CD4-positive, alpha-beta memory T cell (primary cell): ENCODE measurements at regions not wholly inside any gene's neighbourhood (a gene's known extent, or its start where the extent isn't known, plus 50 kb on each side); places are given as distances from the start of the nearest gene placed in this dataset.

Experiments
- CTCF ChIA-PET: fragments of 350-600 bp; sonication (Branson Sonifier 250); formaldehyde crosslinking; loops from one replicate; lab custom pipeline; 2021; ENCODE audit warnings: inconsistent platforms; ENCODE audit not compliant: partially characterized antibody; lab: Charles Lee
- POLR2A ChIA-PET: fragments of 350-600 bp; sonication (Branson Sonifier 250); formaldehyde crosslinking; loops from one replicate; lab custom pipeline; 2021; ENCODE audit not compliant: partially characterized antibody; lab: Charles Lee
- DNase-seq, 5 donors: peaks; one replicate each; pipeline versions ENCODE4 v3.0.0 to v3.0.0-alpha.2; 2020 to 2022; ENCODE audit warnings: mixed read lengths in 1 of 5
- H3K27ac ChIP-seq: one replicate; pipeline ENCODE4 v1.7.0; 2013; ENCODE audit warnings: low read depth, low read length
- H3K27me3 ChIP-seq: 2 replicates; pipeline ENCODE4 v1.7.0; 2013; ENCODE audit warnings: mild to moderate bottlenecking, low read length, moderate library complexity; ENCODE audit not compliant: insufficient read depth
- H3K36me3 ChIP-seq: 2 replicates; pipeline ENCODE4 v1.7.0; 2013; ENCODE audit warnings: mild to moderate bottlenecking, low read length, moderate library complexity; ENCODE audit not compliant: insufficient read depth
- H3K4me1 ChIP-seq: 2 replicates; pipeline ENCODE4 v1.7.0; 2013; ENCODE audit warnings: mild to moderate bottlenecking, low read length, moderate library complexity; ENCODE audit not compliant: insufficient read depth
- H3K4me3 ChIP-seq, 2 donors: one replicate each; pipeline ENCODE4 v1.7.0; 2013; ENCODE audit warnings: low read length in 2 of 2, mild to moderate bottlenecking in 1 of 2
- H3K9me3 ChIP-seq, 2 donors: one replicate each; pipeline ENCODE4 v1.7.0; 2013; ENCODE audit warnings: low read length in 2 of 2, control low read depth in 1 of 2; ENCODE audit not compliant: control insufficient read depth in 1 of 2
- H3K27ac Mint-ChIP-seq, 7 donors: one replicate each; pipeline ENCODE4 v1.8.0; 2020 to 2021; ENCODE audit warnings: mixed read lengths in 7 of 7, mild to moderate bottlenecking in 6 of 7, inconsistent platforms in 3 of 7, moderate library complexity in 3 of 7
- H3K27me3 Mint-ChIP-seq, 2 donors: one replicate each; pipeline ENCODE4 v1.8.0; 2020 to 2021; ENCODE audit warnings: mixed read lengths in 2 of 2
- H3K36me3 Mint-ChIP-seq, 2 donors: one replicate each; pipeline ENCODE4 v1.8.0; 2020 to 2021; ENCODE audit warnings: mixed read lengths in 2 of 2, inconsistent platforms in 1 of 2, mild to moderate bottlenecking in 1 of 2
- H3K4me1 Mint-ChIP-seq, 4 donors: one replicate each; pipeline ENCODE4 v1.8.0; 2020 to 2021; ENCODE audit warnings: mixed read lengths in 4 of 4, mild to moderate bottlenecking in 1 of 4
- H3K4me3 Mint-ChIP-seq, 8 donors: one replicate each; pipeline ENCODE4 v1.8.0; 2020 to 2021; ENCODE audit warnings: mixed read lengths in 8 of 8, mild to moderate bottlenecking in 7 of 8, moderate library complexity in 6 of 8, inconsistent platforms in 3 of 8
- H3K9me3 Mint-ChIP-seq, 8 donors: one replicate each; pipeline ENCODE4 v1.8.0; 2020 to 2021; ENCODE audit warnings: mixed read lengths in 8 of 8, mild to moderate bottlenecking in 5 of 8, inconsistent platforms in 3 of 8, moderate library complexity in 1 of 8
- intact Hi-C: fragments of 100-400 bp; cut with micrococcal nuclease; formaldehyde crosslinking; loops from one replicate; pipeline ENCODE4 v1.15.1; 2023

DNA sequence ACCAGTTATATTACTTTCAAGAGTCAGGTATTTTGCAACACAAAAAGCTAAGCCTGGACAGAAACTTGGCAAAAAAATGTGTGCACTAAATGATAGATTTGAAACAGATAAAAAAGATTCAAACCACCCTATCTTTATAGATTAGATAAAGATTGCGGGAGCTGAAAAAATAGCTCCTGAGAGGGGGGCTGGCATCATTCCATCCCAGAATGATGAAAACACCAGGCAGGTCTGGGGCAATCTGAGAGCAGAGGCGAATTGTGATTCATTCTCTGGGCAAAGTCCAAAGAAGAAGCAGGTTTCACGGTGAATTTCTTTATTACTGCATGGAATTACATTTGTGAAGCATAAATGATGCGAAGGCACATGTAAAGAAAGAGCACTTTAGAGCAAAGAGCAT, 168.5 kb upstream of the DMD start:
- H3K9me3 ChIP-seq: no peaks in the 10 kb centered on the region
- H3K27me3 Mint-ChIP-seq: no peaks in the 10 kb centered on the region
- H3K4me3 Mint-ChIP-seq: no peak overlapping the region
- no peaks in the 10 kb centered on the region for H3K4me1 ChIP-seq
- intact Hi-C loops: no loop called here
- POLR2A ChIA-PET: no interaction called here
- H3K9me3 Mint-ChIP-seq: peaks cover 0 to 4% (median under 1%) of the 10 kb centered on the region in 8 donors
- H3K27ac ChIP-seq: no peak overlapping the region
- no peak for DNase-seq
- H3K36me3 Mint-ChIP-seq: no peaks in the 10 kb centered on the region
- no peaks in the 10 kb centered on the region for H3K4me1 Mint-ChIP-seq
- no peak overlapping the region for H3K27ac Mint-ChIP-seq
- H3K27me3 ChIP-seq: no peaks in the 10 kb centered on the region
- no peak overlapping the region for H3K4me3 ChIP-seq
- no peaks in the 10 kb centered on the region for H3K36me3 ChIP-seq
- CTCF ChIA-PET: no interaction called here

DNA sequence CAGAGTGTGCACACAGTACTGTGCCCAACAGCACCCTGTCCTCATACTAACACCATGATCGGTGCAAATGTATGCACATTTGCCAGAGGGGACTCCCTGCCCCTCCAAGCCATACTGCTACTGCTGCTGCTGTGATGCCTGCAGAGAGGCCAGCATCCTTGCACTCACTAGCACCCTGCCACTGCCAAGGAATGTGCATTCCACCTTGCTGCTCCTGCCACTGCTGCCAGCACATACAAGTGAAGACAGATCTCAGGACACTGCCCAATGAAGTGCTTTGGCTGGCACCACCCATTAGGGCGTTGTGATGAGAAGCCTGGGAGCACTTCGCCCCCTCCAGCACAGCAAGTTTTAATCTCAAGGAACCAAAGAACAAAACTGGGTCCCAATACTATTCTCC, 146.3 kb upstream of the DMD start:
- no peak overlapping the region for H3K4me3 ChIP-seq

DNA sequence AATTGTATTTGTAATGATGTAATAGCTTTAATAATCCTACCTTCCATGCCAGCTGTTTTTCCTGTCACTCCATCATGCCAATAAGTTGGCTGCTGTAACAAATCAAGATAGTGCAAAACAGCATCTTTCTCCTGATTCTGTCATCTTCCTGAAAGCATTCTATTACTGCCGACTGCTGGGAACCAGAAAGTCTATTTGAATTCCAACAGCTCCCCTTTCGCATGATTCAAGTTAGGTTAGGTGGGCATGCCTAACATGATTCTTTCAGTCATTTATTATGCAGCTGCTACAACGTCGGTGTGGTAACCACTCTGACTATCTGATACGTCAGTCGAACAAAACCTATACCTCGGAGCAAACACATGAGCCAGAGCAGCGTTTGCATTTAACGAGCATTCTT, 127.9 kb upstream of the DMD start:
- H3K4me3 ChIP-seq: no peak overlapping the region
- no peaks in the 10 kb centered on the region for H3K9me3 ChIP-seq
- Mint-ChIP-seq H3K4me3 (no peak overlapping the region), H3K4me1 (no peaks in the 10 kb centered on the region), H3K36me3 (no peaks in the 10 kb centered on the region), H3K27ac (no peak overlapping the region), H3K27me3 (no peaks in the 10 kb centered on the region), H3K9me3 (peaks cover 0 to 6% (median 0%) of the 10 kb centered on the region in 8 donors)
- H3K27me3 ChIP-seq: no peaks in the 10 kb centered on the region
- intact Hi-C loops: no loop called here
- DNase-seq: no peak
- no peaks in the 10 kb centered on the region for H3K4me1 ChIP-seq
- POLR2A ChIA-PET: no interaction called here
- no peaks in the 10 kb centered on the region for H3K36me3 ChIP-seq
- CTCF ChIA-PET: no interaction called here
- no peak overlapping the region for H3K27ac ChIP-seq

More for the DNA sequence above, 146.3 kb upstream of the DMD start:
- no peak overlapping the region for H3K27ac ChIP-seq
- H3K4me1 ChIP-seq: no peaks in the 10 kb centered on the region
- ChIA-PET POLR2A (no interaction called here), CTCF (no interaction called here)
- Mint-ChIP-seq H3K9me3 (peaks cover 0 to 14% (median 2%) of the 10 kb centered on the region in 8 donors), H3K27ac (no peak overlapping the region), H3K4me3 (no peak overlapping the region), H3K4me1 (no peaks in the 10 kb centered on the region), H3K36me3 (no peaks in the 10 kb centered on the region), H3K27me3 (no peaks in the 10 kb centered on the region)
- H3K27me3 ChIP-seq: no peaks in the 10 kb centered on the region
- intact Hi-C loops: no loop called here
- no peaks in the 10 kb centered on the region for H3K9me3 ChIP-seq
- no peak for DNase-seq
- H3K36me3 ChIP-seq: no peaks in the 10 kb centered on the region

GRCh38 chrX:33336783-33337182, 125.4 kb upstream of the DMD start:
- Mint-ChIP-seq H3K4me1 (no peaks in the 10 kb centered on the region), H3K27ac (no peak overlapping the region), H3K36me3 (no peaks in the 10 kb centered on the region), H3K9me3 (peaks cover 0 to 3% (median 0%) of the 10 kb centered on the region in 8 donors), H3K4me3 (no peak overlapping the region), H3K27me3 (no peaks in the 10 kb centered on the region)
- no peaks in the 10 kb centered on the region for H3K27me3 ChIP-seq
- POLR2A ChIA-PET: no interaction called here
- no peak overlapping the region for H3K27ac ChIP-seq
- no peak for DNase-seq
- no peaks in the 10 kb centered on the region for H3K36me3 ChIP-seq
- no peak overlapping the region for H3K4me3 ChIP-seq
- CTCF ChIA-PET: no interaction called here
- intact Hi-C loops: no loop called here
- H3K4me1 ChIP-seq: no peaks in the 10 kb centered on the region
- no peaks in the 10 kb centered on the region for H3K9me3 ChIP-seq

DNA sequence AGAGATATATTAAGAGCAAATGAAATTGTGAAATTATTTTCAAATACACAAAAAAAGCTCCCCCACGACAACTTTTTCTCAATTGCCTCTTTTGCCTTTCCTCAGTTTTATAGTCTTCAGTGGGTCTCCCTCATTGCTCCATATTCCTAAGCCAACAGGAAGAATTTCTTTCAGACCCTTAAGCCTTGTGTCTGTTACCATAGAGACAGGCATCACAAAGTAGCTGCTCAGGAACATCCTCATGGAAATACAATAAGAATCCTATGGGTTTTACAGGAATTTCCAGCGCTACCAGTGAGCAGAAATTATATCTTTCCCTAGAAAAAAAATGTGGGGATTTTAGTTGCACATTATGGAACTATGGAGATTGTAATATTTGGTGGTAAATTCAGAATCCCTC, 121.9 kb upstream of the DMD start:
- H3K27ac ChIP-seq: no peak overlapping the region
- ChIA-PET CTCF (no interaction called here), POLR2A (no interaction called here)
- H3K9me3 ChIP-seq: no peaks in the 10 kb centered on the region
- no peak for DNase-seq
- no peaks in the 10 kb centered on the region for H3K27me3 ChIP-seq
- H3K4me3 Mint-ChIP-seq: no peak overlapping the region
- intact Hi-C loops: no loop called here
- no peaks in the 10 kb centered on the region for H3K36me3 ChIP-seq
- H3K4me3 ChIP-seq: no peak overlapping the region
- H3K27ac Mint-ChIP-seq: no peak overlapping the region
- H3K36me3 Mint-ChIP-seq: no peaks in the 10 kb centered on the region
- no peaks in the 10 kb centered on the region for H3K4me1 Mint-ChIP-seq
- H3K27me3 Mint-ChIP-seq: no peaks in the 10 kb centered on the region
- H3K9me3 Mint-ChIP-seq: no peaks in the 10 kb centered on the region
- H3K4me1 ChIP-seq: no peaks in the 10 kb centered on the region

DNA sequence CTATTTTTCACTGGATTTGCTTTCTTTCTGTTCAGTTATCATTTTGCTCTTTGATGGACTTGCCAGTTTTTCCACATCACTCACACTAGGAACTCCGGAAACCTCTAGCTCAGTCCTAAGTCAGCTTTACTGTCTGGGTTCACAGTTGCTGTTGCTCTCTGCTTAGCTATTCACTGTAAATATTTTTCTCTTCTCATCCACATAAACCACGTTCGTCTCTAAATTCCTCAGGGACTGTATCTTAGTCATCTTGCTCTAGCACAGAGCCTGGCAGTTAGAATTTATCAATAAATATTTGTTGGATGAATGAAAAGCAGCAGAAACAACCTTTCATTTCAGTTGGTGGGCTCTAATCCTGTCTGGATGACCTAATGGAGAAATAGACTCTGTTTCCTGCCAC, 119.4 kb upstream of the DMD start:
- intact Hi-C loops: no loop called here
- no peaks in the 10 kb centered on the region for H3K36me3 Mint-ChIP-seq

GRCh38 chrX:33324099-33324498, 112.8 kb upstream of the DMD start:
- H3K27me3 Mint-ChIP-seq: no peaks in the 10 kb centered on the region
- intact Hi-C loops: no loop called here

More for the DNA sequence above, 119.4 kb upstream of the DMD start:
- H3K27me3 ChIP-seq: no peaks in the 10 kb centered on the region
- no peak for DNase-seq
- Mint-ChIP-seq H3K4me3 (no peak overlapping the region), H3K27me3 (no peaks in the 10 kb centered on the region), H3K9me3 (no peaks in the 10 kb centered on the region), H3K27ac (no peak overlapping the region), H3K4me1 (no peaks in the 10 kb centered on the region)
- H3K4me3 ChIP-seq: no peak overlapping the region
- H3K9me3 ChIP-seq: no peaks in the 10 kb centered on the region
- CTCF ChIA-PET: no interaction called here
- POLR2A ChIA-PET: no interaction called here
- H3K4me1 ChIP-seq: no peaks in the 10 kb centered on the region
- no peak overlapping the region for H3K27ac ChIP-seq
- H3K36me3 ChIP-seq: no peaks in the 10 kb centered on the region

GRCh38 chrX:33307911-33308354, 96.6 kb upstream of the DMD start:
- no peak for DNase-seq
- no peak overlapping the region for H3K4me3 Mint-ChIP-seq
- Histone ChIP-seq H3K9me3 (no peaks in the 10 kb centered on the region), H3K4me1 (no peaks in the 10 kb centered on the region), H3K27ac (no peak overlapping the region), H3K4me3 (no peak overlapping the region), H3K27me3 (no peaks in the 10 kb centered on the region), H3K36me3 (no peaks in the 10 kb centered on the region)
- intact Hi-C loops: no loop called here
- H3K27me3 Mint-ChIP-seq: no peaks in the 10 kb centered on the region
- H3K36me3 Mint-ChIP-seq: no peaks in the 10 kb centered on the region
- H3K27ac Mint-ChIP-seq: no peak overlapping the region
- ChIA-PET POLR2A (no interaction called here), CTCF (no interaction called here)
- peaks cover 0 to 2% (median 0%) of the 10 kb centered on the region in 8 donors for H3K9me3 Mint-ChIP-seq
- no peaks in the 10 kb centered on the region for H3K4me1 Mint-ChIP-seq

More at GRCh38 chrX:33324099-33324498, 112.8 kb upstream of the DMD start:
- CTCF ChIA-PET: no interaction called here
- no peaks in the 10 kb centered on the region for H3K4me1 ChIP-seq
- H3K27ac ChIP-seq: no peak overlapping the region
- DNase-seq: no peak
- no peaks in the 10 kb centered on the region for H3K36me3 Mint-ChIP-seq
- H3K27me3 ChIP-seq: no peaks in the 10 kb centered on the region
- H3K36me3 ChIP-seq: no peaks in the 10 kb centered on the region
- H3K9me3 ChIP-seq: no peaks in the 10 kb centered on the region
- no peak overlapping the region for H3K4me3 Mint-ChIP-seq
- H3K27ac Mint-ChIP-seq: no peak overlapping the region
- H3K4me3 ChIP-seq: no peak overlapping the region
- H3K4me1 Mint-ChIP-seq: no peaks in the 10 kb centered on the region
- POLR2A ChIA-PET: no interaction called here
- peaks cover 0 to 7% (median 0%) of the 10 kb centered on the region in 8 donors for H3K9me3 Mint-ChIP-seq
